Endothelial cell of umbilical vein (primary cell): ENCODE measurements at regions not wholly inside any gene's neighbourhood (a gene's known extent, or its start where the extent isn't known, plus 50 kb on each side); places are given as distances from the start of the nearest gene placed in this dataset.

Experiments
- BruUV-seq: library from RNA; stranded (reverse); fragments of 400-500 nt; replicated peaks from 2 replicates; lab custom pipeline; 2021; lab: Mats Ljungman, UMichigan
- CTCF ChIA-PET: fragments of 300-600, 350-600 bp; sonication (Branson Sonifier 250); formaldehyde crosslinking; loops from one replicate; lab custom pipeline; 2021; ENCODE audit warnings: antibody characterized with exemption, inconsistent platforms; lab: Charles Lee
- POLR2A ChIA-PET: fragments of 300-600, 350-600 bp; sonication (Branson Sonifier 250); formaldehyde crosslinking; loops from one replicate; lab custom pipeline; 2021; ENCODE audit warnings: antibody characterized with exemption, inconsistent platforms; lab: Charles Lee
- DNase-seq: peaks from one replicate; pipeline ENCODE4 v3.0.0-alpha.2; 2011; ENCODE audit warnings: low read depth, low spot score
- FAIRE-seq: peaks from 2 replicates; lab custom pipeline; 2011; peaks lifted over from hg19 to GRCh38; lab: Jason Lieb, UNC
- H2AFZ ChIP-seq: 2 replicates; pipeline ENCODE4 v1.6.0; 2012; ENCODE audit warnings: low read depth, low read length, control low read depth, inconsistent platforms
- H3K27ac ChIP-seq: 2 replicates; pipeline ENCODE4 v1.5.1; 2011; ENCODE audit warnings: low read depth, mild to moderate bottlenecking, control low read depth, low read length, moderate library complexity; ENCODE audit not compliant: insufficient read depth
- H3K27me3 ChIP-seq, 2 experiments: 2 replicates each; pipeline versions ENCODE4 v1.6.0 to v1.6.1; 2011; ENCODE audit warnings: low read length in 2 of 2, mixed read lengths in 1 of 2; ENCODE audit not compliant: control insufficient read depth in 2 of 2, insufficient read depth in 2 of 2
- H3K36me3 ChIP-seq, 2 experiments: 2 replicates in 1 of 2; 3 replicates in 1 of 2; pipeline ENCODE4 v1.5.1; 2011; ENCODE audit warnings: low read length in 2 of 2, mild to moderate bottlenecking in 1 of 2, moderate library complexity in 1 of 2; ENCODE audit not compliant: control insufficient read depth in 2 of 2, insufficient read depth in 2 of 2; ENCODE audit errors: extremely low read depth in 1 of 2
- H3K4me1 ChIP-seq: 3 replicates; pipeline ENCODE4 v1.5.1; 2011; ENCODE audit warnings: mild to moderate bottlenecking, low read length; ENCODE audit not compliant: control insufficient read depth, insufficient read depth; ENCODE audit errors: extremely low read depth
- H3K4me2 ChIP-seq: 2 replicates; pipeline ENCODE4 v1.6.1; 2011; ENCODE audit warnings: low read length, control low read depth, mixed read lengths; ENCODE audit not compliant: insufficient read depth
- H3K4me3 ChIP-seq, 3 experiments: fragments of 200-600 bp in 1 of 3; sonication (generic), shearing (Covaris generic) in 1 of 3; replicated peaks in 1 of 3; 2 replicates each; pipeline ENCODE4 v1.5.1; 2011 to 2016; ENCODE audit warnings: control low read depth in 3 of 3, low read length in 3 of 3, mild to moderate bottlenecking in 2 of 3, inconsistent platforms in 1 of 3, low read depth in 1 of 3, moderate library complexity in 1 of 3; ENCODE audit not compliant: insufficient read depth in 1 of 3
- H3K79me2 ChIP-seq: 2 replicates; pipeline ENCODE4 v1.6.0; 2012; ENCODE audit warnings: low read length, inconsistent platforms; ENCODE audit not compliant: control insufficient read depth, insufficient read depth
- H3K9ac ChIP-seq: replicated peaks from 2 replicates; pipeline ENCODE3; 2011; ENCODE audit warnings: low read length, control low read depth; ENCODE audit not compliant: insufficient read depth; ENCODE audit errors: extremely low read depth
- H3K9me1 ChIP-seq: replicated peaks from 3 replicates; pipeline ENCODE4 v1.6.0; 2011; ENCODE audit warnings: mild to moderate bottlenecking, low read length; ENCODE audit not compliant: control insufficient read depth, insufficient read depth; ENCODE audit errors: extremely low read depth
- H3K9me3 ChIP-seq: replicated peaks from 2 replicates; pipeline ENCODE4 v1.5.1; 2012; ENCODE audit warnings: low read length, inconsistent platforms; ENCODE audit not compliant: control insufficient read depth, insufficient read depth
- H4K20me1 ChIP-seq: replicated peaks from 2 replicates; pipeline ENCODE3; 2011; ENCODE audit warnings: mild to moderate bottlenecking, low read length; ENCODE audit not compliant: control insufficient read depth, insufficient read depth; ENCODE audit errors: extremely low read depth
- CTCF ChIP-seq, 2 donors: IDR thresholded peaks; 1 replicate in 1 of 2; 2 replicates in 1 of 2; pipeline ENCODE4 v1.5.1; 2011; ENCODE audit warnings: low read length in 2 of 2, mild to moderate bottlenecking in 2 of 2, moderate library complexity in 2 of 2, control low read depth in 1 of 2, inconsistent platforms in 1 of 2, low read depth in 1 of 2; ENCODE audit not compliant: insufficient read depth in 1 of 2; ENCODE audit errors: extremely low read depth in 1 of 2
- EZH2 ChIP-seq: IDR thresholded peaks from 2 replicates; pipeline ENCODE4 v1.6.1; 2012; ENCODE audit warnings: borderline replicate concordance, low read depth, mild to moderate bottlenecking, moderate library complexity, low read length, inconsistent platforms; ENCODE audit not compliant: severe bottlenecking
- FOS ChIP-seq: IDR thresholded peaks from 2 replicates; pipeline ENCODE4 v1.6.1; 2011; ENCODE audit warnings: mild to moderate bottlenecking, low read length, moderate library complexity, borderline replicate concordance; ENCODE audit not compliant: insufficient read depth
- GATA2 ChIP-seq: IDR thresholded peaks from 2 replicates; pipeline ENCODE4 v1.7.0; 2011; ENCODE audit warnings: low read depth, mild to moderate bottlenecking, moderate library complexity, mixed read lengths, low read length; ENCODE audit not compliant: insufficient read length, insufficient read depth
- JUN ChIP-seq: IDR thresholded peaks from 2 replicates; pipeline ENCODE4 v1.6.1; 2011; ENCODE audit warnings: borderline replicate concordance, low read depth; ENCODE audit not compliant: insufficient read length, insufficient read depth
- MAX ChIP-seq: IDR thresholded peaks from 2 replicates; pipeline ENCODE4 v1.6.1; 2011; ENCODE audit not compliant: insufficient read depth, insufficient read length
- MYC ChIP-seq: IDR thresholded peaks from one replicate; pipeline ENCODE4 v1.6.1; 2011; ENCODE audit warnings: mild to moderate bottlenecking, low read depth, low read length
- POLR2A ChIP-seq: IDR thresholded peaks from 2 replicates; pipeline ENCODE4 v1.6.1; 2012; ENCODE audit warnings: low read depth, mild to moderate bottlenecking, control low read depth, low read length
- POLR2AphosphoS5 ChIP-seq: IDR thresholded peaks from 2 replicates; pipeline ENCODE4 v1.6.1; 2012; ENCODE audit warnings: low read depth, mild to moderate bottlenecking, control low read depth, low read length, moderate library complexity; ENCODE audit not compliant: insufficient read depth
- dilution Hi-C: fragments of 300-500 bp; cut with MboI; formaldehyde crosslinking; loops from one replicate; pipeline ENCODE4 v1.15.0; 2019; ENCODE audit warnings: low sequenced_read_pairs; ENCODE audit not compliant: extremely low pct_ligation_motif_present
- intact Hi-C: fragments of 100-400 bp; cut with micrococcal nuclease; formaldehyde crosslinking; loops from one replicate; pipeline ENCODE4 v1.10.0; 2022

GRCh38 chr14:39712293-39712999 lies 280.2 kb upstream of the FBXO33 start:
- no peak overlapping the region for H3K4me3 ChIP-seq
- CTCF ChIA-PET: no interaction called here
- DNase-seq: no peak
- H3K9me1 ChIP-seq: no peaks in the 10 kb centered on the region
- no peak overlapping the region for H3K4me2 ChIP-seq
- POLR2A ChIA-PET: no interaction called here
- dilution Hi-C loops: no loop called here
- H2AFZ ChIP-seq: no peak overlapping the region
- no peaks in the 10 kb centered on the region for H3K9me3 ChIP-seq
- H3K4me1 ChIP-seq: no peaks in the 10 kb centered on the region
- TF ChIP-seq POLR2A (no peak), CTCF (IDR thresholded peaks at IDR 0.05; ENCODE audit: extremely low read depth in 1 of 2, insufficient read depth in 1 of 2, low read depth in 1 of 2, low read length in 2 of 2) (no peak), JUN (no peak), GATA2 (no peak), EZH2 (no peak), MAX (no peak), MYC (no peak), FOS (no peak), POLR2AphosphoS5 (no peak)
- H3K9ac ChIP-seq: no peak overlapping the region
- intact Hi-C loops: no loop called here
- BruUV-seq: no TSS peak
- no peaks in the 10 kb centered on the region for H4K20me1 ChIP-seq
- FAIRE-seq: no peak
- no peaks in the 10 kb centered on the region for H3K79me2 ChIP-seq
- no peaks in the 10 kb centered on the region for H3K27me3 ChIP-seq
- H3K27ac ChIP-seq: no peak overlapping the region
- H3K36me3 ChIP-seq: no peaks in the 10 kb centered on the region
